GM21786 (cell line): ENCODE measurements at regions not wholly inside any gene's neighbourhood (a gene's known extent, or its start where the extent isn't known, plus 50 kb on each side); places are given as distances from the start of the nearest gene placed in this dataset.
A peak's percentile ranks its signal among the peaks of the same experiment; 100 is the strongest.

Source experiments
- ATAC-seq: cut with Tn5 transposase; IDR thresholded peaks from one replicate; pipeline ENCODE4 v1.9.1; 2021; ENCODE audit not compliant: unreplicated experiment

GRCh38 chr9:73742412-73742811 is 590.7 kb downstream of the ANXA1 start:
- no peak for ATAC-seq

GRCh38 chr9:73743826-73744225 is 592.2 kb downstream of the ANXA1 start:
- ATAC-seq, result no peak

DNA sequence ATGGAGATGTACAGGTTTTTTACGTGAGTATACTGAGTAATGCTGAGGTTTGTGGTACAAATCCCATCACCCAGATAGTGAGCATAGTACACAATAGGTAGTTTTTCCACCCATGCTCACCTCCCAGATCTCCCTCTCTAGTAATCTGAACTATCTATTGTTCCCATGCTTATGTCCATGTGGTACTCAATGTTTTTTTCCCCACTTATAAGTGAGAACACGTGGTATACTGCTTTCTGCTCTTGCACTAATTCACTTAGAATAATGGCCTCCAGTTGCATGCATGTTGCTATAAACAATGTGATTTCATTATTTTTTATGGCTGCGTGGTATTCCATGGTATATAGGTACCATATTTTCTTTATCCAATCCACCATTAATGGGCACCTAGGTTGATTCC is 593.9 kb downstream of the ANXA1 start:
- ATAC-seq, result no peak

GRCh38 chr9:73753171-73753570 is 601.5 kb downstream of the ANXA1 start:
- ATAC-seq, result no peak

GRCh38 chr9:73761905-73762304 is 610.2 kb downstream of the ANXA1 start:
- no peak for ATAC-seq

GRCh38 chr9:73773896-73774295 is 622.2 kb downstream of the ANXA1 start:
- ATAC-seq, result no peak

GRCh38 chr9:73775757-73776156 is 624.1 kb downstream of the ANXA1 start:
- no peak for ATAC-seq

GRCh38 chr9:73780916-73781315 is 629.3 kb downstream of the ANXA1 start:
- ATAC-seq, result no peak

DNA sequence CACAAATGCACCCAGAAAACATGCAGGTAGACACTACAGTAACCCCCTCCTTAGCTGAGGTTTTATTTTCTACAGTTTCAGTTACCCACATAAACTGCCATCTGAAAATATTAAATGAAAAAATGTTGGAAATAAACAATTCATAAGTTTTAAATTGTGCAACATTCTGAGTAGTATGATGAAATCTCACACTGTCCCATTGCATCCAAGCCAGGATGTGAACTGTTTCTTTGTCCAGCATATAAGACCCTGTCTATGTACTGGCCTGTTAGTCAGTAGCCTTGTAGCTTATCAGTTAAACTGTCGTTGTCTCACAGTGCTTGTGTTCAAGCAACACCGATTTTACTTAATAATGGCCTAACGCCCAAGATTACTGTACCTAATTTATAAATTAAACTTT is 630.5 kb downstream of the ANXA1 start:
- ATAC-seq, result no peak

GRCh38 chr9:73799446-73799845 is 647.8 kb downstream of the ANXA1 start:
- no peak for ATAC-seq

DNA sequence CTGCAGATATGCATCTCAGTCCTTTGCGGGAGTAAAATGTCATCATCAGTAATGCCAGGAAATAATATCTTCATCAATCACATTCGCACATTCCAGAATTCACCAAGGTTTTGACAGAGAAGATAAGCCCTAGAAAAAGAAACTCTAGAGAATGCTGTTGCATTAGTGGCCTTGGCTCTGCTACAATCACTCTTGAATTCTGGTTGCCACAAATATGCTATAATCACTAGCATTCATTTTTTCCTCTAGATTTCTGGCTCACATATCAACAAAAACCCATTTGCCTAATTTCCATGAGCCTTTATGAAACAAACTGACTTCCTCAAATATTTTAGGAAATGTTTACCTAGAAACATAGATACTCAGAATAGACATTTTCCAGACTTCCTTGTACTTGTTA is 653.4 kb downstream of the ANXA1 start:
- ATAC-seq, result no peak

DNA sequence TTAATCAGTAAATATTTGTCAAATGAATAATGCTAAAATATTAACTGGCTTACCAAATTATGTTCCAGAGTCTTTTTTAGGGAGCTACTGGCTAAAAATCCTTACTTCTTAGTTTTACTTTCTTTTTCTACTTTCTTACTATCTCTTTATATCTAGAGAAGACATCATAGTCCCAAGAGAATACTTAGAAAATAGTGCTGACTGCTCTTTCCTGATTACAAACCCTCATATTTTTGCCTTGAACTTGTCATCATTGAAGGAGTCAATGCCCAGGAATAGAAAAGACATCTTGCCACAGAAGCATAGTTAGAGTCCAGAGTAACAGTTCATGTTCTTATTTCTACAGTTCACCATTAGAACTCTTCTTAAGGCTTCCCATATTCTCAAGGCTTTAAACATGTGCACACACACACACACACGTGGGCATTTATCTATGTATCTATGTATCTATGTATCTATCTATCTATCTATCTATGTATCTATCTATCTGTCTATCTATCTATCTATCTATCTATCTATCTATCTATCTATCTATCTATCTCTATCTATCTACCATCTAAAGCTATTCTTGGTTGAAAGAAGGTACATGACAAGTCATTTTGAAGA is 654.3 kb downstream of the ANXA1 start:
- no peak for ATAC-seq

DNA sequence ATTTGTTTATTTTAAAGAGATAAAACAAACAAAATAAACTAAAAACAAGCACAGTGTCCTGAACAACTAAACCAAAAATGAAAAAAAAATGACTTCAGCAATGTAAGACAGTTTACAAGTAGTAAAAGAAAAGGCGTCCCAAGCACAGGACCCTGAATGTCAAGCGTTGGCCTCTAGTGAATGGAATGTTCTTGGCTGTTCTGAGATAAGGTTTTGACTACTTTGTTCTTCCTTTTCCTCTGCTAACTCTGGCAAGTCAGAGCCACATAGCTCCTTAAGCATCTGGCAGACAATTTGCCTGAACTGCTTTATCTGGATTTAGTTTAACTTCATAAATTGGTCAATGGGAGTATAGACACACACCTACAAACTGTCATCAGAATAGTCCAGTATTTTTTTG is 655.2 kb downstream of the ANXA1 start:
- no peak for ATAC-seq

GRCh38 chr9:73807952-73808351 is 656.3 kb downstream of the ANXA1 start:
- no peak for ATAC-seq

GRCh38 chr9:73810585-73811215 is 659.0 kb downstream of the ANXA1 start:
- no peak for ATAC-seq

GRCh38 chr9:73813546-73813945 is 661.9 kb downstream of the ANXA1 start:
- ATAC-seq, result no peak

DNA sequence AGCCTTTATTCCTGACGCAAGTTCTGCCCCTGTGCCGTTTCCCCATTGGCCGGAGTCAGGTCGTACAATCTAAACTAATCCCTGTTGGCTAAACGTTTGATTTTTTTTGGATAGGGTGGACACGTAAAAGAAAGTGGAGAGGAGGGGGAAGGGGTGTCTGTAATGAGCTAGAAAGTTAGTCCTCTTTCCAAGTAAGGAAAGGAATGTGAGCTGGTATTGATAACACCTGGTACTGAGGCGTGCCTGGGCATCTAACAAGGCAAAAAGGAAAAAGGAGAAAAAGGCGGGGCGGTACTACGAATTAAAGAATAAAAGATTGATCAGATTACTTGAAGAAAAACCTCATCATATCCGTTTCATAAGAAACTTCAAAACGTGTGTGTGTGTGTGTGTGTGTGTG is 665.2 kb downstream of the ANXA1 start:
- no peak for ATAC-seq

DNA sequence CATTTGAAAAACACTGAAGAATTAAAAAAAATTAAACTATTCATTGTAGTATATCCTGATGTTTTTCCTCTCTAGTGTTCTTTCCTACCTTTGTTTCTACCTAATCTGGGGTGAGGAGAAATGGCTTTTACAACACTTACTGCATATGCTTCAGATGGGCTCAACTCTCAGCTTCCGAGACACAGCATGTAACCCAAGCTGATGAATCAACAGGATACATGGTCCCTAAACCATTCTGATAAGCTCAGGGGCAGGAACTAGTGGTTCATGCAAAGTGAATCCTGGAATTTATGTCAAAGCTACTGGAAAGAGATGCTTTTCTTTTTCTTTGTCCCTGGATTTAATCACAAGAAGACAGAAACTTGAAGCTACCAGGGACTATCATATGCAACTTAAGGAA is 672.5 kb upstream of the RORB start:
- no peak for ATAC-seq

- ATAC-seq, result no peak
These were observed 658.3 kb upstream of the RORB start for GRCh38 chr9:73838871-73839270.

- no peak for ATAC-seq
These were observed 657.7 kb upstream of the RORB start for GRCh38 chr9:73839471-73839870.

- no peak for ATAC-seq
These were observed 656.1 kb upstream of the RORB start for GRCh38 chr9:73841018-73841417.

DNA sequence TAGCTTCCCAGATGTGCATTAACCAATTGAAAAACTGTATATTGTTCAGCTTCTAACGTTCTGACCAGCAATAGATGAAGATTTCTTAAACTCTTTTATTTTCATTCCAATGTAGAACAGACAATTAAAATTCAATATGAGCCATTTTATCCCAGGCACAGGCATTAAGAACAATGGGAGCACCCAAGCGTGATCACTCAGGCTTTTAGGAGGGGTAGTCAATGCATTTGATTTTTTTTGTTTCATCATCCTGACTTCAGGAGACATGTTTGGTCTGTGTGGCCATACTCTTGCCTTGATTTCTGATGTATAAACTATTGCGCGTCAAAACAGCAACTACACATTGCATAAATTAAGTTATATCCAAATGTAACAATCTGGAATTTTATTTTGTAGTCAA is 653.0 kb upstream of the RORB start:
- no peak for ATAC-seq

- peak; percentile 86 for ATAC-seq
These were observed 651.6 kb upstream of the RORB start for GRCh38 chr9:73845539-73845938.
